HG03097 (cell line): ENCODE measurements at regions not wholly inside any gene's neighbourhood (a gene's known extent, or its start where the extent isn't known, plus 50 kb on each side); places are given as distances from the start of the nearest gene placed in this dataset.

Experiments used
- ATAC-seq: cut with Tn5 transposase; IDR thresholded peaks from one replicate; pipeline ENCODE4 v1.9.1; 2021; ENCODE audit not compliant: unreplicated experiment, low FRiP score

DNA sequence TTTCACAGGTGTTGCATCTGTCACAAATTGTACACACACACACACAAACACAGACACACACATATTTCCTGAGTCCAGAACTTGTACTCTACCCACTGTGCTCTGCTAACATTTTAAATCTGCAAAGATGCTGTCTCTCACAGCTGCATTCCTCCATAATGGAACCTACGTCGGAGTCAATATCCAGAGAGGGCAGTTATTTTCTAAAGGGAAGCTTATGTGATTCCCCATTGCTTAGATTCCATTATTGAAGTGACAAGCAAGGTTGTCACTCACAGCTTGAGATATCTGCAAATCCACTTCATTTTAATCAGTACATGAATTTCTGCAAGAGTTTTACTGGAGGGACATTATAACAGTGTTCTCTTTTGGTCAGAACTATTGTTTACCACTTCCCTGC is 992.4 kb downstream of the NSUN3 start:
- no peak for ATAC-seq

DNA sequence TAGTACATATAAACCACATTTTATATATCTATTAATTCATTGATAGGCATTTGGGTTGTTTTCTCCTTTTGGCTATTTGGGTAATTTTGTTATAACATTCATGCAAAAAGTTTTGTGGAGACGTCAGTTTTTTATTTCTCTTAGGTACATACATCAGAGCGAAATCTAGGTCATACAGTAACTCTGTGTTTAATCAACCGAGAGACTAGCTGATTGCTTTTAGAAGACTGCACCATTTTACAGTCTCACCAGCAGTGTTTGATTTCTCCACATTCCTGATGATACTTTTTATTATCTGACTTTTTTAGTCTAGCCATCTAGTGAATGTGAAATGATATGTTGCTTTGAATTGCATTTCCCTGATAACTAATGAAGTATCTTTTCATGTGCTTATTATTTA is 1019.3 kb downstream of the NSUN3 start:
- no peak for ATAC-seq

DNA sequence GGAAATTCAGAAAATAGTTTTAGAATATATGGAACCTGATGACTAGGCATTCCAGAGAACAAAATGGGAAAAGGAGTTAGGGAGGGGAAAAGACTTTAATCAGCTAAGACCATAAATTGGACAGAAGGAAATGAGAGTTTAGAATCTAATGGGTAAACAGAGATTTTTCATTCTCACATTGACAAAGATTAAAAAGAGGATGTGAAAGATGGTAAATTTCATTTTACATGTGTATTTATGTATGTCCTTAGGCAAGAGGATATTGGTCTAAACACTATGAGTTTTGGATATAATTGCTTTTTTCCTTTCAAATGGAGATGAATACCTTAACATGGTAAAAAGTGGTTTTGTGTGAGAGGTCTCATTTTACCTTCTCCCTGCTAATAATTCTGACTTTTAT is 1021.9 kb downstream of the NSUN3 start:
- ATAC-seq = no peak

- no peak for ATAC-seq
Measured at GRCh38 chr3:95088464-95088863, 1025.6 kb downstream of the NSUN3 start.

GRCh38 chr3:95097493-95097892 is 1034.6 kb downstream of the NSUN3 start:
- ATAC-seq = no peak

GRCh38 chr3:95120921-95121320 is 1058.1 kb downstream of the NSUN3 start:
- no peak for ATAC-seq

DNA sequence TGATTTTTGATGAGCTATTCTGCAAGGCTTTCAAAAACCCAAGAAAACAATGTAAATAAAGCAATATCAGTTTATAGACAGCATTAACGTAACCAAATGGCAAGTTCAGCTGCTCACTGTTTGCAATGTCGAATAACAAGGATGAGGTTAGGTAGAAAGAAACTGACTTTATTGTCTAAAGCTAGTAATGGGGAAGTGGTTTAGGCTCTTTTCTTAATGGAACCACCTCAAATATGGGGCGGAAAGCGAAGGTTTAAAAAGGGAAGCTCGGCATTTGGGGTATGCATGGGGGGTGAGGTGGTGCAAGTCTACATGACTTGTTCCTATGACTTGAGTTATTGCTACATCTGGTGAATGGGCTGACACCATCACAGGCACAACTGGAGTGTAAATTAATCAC is 1060.2 kb downstream of the NSUN3 start:
- ATAC-seq = no peak

GRCh38 chr3:95134693-95135413 is 1072.0 kb downstream of the NSUN3 start:
- ATAC-seq = no peak

DNA sequence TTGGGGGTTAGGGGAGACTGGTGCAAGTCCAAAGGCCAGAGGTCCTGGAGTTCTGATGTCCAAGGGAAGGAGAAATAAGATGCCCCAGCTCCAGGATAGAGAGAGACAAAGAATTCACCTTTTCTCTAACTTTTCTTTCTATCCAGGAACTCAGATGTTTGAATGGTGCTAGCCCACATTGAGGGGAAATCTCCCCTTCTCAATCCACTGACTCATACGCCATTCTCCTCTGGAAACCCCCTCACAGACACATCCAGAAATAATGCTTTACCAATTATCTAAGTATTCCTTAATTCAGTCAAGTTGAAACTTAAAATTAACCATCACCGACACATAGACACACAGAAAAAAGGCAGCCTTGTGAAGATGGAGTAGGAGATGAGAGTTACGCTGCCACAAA is 1085.2 kb downstream of the NSUN3 start:
- ATAC-seq = no peak

- no peak for ATAC-seq
Measured at GRCh38 chr3:95151590-95151989, 1088.7 kb downstream of the NSUN3 start.

GRCh38 chr3:95154766-95155165 is 1091.9 kb downstream of the NSUN3 start:
- no peak for ATAC-seq

GRCh38 chr3:95162794-95163193 is 1099.9 kb downstream of the NSUN3 start:
- ATAC-seq = no peak

DNA sequence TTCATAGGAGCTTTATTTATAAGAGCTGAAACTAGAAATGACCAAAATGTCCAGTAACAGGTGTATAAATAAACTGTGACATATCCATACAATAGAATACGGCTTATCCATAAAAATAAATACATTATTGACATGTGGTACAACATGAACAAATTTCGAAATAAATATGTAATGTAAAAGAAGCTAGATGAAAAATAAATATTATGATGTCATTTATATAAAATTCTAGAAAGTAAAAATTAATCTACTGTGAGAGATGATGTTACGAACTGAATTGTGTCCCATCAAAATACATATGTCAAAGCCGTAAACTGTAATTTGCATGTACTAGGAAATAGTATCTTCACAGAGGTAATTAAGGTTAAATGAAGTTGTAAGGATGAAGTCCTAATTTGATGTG is 1104.9 kb downstream of the NSUN3 start:
- ATAC-seq = no peak

GRCh38 chr3:95168526-95168925 is 1105.7 kb downstream of the NSUN3 start:
- ATAC-seq = no peak

DNA sequence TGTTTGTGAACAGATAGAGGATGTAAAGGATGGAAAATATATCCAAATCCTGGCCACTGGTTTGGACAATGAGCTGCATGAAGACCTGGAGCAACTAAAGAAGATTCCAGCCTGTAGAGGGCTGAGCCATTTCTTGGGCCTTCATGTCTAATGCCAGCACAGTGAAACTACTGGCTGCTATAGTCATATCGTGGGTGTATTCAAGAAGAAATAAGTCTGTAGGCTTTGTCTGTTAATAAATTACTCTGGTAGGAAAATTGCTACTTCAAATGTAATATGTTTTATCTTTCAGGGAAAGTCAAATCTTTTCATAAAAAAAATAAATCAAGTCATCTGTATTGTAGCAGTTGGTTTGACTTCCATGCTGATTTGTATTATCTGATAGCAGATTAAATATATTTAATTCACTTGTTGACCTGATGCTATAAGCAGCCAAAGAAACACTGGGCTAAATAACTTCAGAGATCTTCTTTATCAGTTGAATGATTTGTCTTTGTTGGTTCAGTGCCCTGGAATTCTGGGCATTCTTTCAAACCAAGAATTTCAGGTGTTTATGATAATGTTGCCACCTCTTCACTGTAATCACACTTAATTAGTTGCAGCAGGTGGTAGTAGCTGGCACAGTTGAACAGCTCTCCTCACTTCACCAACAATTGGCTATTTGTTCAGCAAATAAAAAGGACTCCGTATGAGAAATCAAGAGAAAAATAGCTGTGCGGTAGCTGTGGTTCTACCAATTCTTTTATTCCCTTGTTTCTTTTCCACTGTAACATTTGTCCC is 1109.5 kb downstream of the NSUN3 start:
- no peak for ATAC-seq

GRCh38 chr3:95177096-95177495 is 1114.2 kb downstream of the NSUN3 start:
- no peak for ATAC-seq

- ATAC-seq = no peak
Measured at GRCh38 chr3:95184038-95184437, 1121.2 kb downstream of the NSUN3 start.

- no peak for ATAC-seq
Measured at GRCh38 chr3:95189348-95189747, 1126.5 kb downstream of the NSUN3 start.

- ATAC-seq = no peak
Measured at GRCh38 chr3:95197661-95198060, 1134.8 kb downstream of the NSUN3 start.

GRCh38 chr3:95200384-95200783 is 1137.5 kb downstream of the NSUN3 start:
- no peak for ATAC-seq

- no peak for ATAC-seq
Measured at GRCh38 chr3:95210878-95211277, 1148.0 kb downstream of the NSUN3 start.

GRCh38 chr3:95212117-95212516 is 1149.3 kb downstream of the NSUN3 start:
- ATAC-seq = no peak
